ENCODE measurements at regions not wholly inside any gene's neighbourhood (a gene's known extent, or its start where the extent isn't known, plus 50 kb on each side); places are given as distances from the start of the nearest gene placed in this dataset.

DNA sequence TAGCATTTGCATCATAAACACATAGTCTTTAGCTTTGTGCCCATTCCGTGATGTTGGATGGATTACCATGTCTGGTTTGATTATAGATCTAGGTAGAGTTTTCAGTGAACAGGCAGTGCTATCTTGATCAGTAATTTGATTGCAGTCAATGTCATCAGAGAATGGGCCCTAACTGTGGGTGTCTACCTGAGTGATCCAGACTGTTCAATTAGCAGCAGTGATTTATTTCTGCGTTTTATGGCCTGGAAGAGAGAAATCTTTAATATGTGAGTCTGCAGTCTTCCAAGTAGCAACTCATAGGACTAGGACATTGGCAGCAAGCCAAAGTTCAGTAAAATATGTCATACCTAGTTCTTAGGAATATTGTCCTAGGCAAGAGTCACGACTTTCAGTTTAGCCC is 80.3 kb downstream of the CASP12 start:
- no peak overlapping the region for H3K4me3 ChIP-seq (ENCODE audit: low read length)
- peak; percentile 43 for DNase-seq (ENCODE audit: low read depth)
- TF ChIP-seq, protein P1, sequence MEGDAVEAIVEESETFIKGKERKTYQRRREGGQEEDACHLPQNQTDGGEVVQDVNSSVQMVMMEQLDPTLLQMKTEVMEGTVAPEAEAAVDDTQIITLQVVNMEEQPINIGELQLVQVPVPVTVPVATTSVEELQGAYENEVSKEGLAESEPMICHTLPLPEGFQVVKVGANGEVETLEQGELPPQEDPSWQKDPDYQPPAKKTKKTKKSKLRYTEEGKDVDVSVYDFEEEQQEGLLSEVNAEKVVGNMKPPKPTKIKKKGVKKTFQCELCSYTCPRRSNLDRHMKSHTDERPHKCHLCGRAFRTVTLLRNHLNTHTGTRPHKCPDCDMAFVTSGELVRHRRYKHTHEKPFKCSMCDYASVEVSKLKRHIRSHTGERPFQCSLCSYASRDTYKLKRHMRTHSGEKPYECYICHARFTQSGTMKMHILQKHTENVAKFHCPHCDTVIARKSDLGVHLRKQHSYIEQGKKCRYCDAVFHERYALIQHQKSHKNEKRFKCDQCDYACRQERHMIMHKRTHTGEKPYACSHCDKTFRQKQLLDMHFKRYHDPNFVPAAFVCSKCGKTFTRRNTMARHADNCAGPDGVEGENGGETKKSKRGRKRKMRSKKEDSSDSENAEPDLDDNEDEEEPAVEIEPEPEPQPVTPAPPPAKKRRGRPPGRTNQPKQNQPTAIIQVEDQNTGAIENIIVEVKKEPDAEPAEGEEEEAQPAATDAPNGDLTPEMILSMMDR (conservative IDR thresholded peaks at IDR 0.05; ENCODE audit: low read depth, low read length) = no peak

DNA sequence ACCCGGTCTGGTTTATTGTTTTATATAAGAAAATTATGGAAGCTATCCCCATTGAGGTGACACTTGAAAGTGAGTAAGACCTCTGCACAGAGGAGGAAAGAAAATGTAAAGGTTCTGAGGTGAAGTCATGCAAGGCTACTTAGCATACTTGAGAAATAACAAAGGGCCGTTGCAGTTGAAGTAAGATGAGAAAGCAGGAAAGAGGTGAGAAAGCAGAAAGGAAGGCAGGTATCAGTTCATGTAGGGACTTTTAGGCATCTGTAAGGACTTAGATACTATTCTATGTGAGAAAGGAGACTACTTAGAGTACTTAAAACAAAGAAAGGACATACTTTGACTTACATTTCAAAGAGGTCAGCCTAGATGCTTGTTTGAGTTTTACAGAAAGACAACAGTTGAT is 84.7 kb downstream of the CASP12 start:
- TF ChIP-seq, protein P1 (conservative IDR thresholded peaks at IDR 0.05; ENCODE audit: low read depth, low read length) = no peak
- H3K4me3 ChIP-seq (ENCODE audit: low read length) = no peak overlapping the region
- no peak for DNase-seq (ENCODE audit: low read depth)

DNA sequence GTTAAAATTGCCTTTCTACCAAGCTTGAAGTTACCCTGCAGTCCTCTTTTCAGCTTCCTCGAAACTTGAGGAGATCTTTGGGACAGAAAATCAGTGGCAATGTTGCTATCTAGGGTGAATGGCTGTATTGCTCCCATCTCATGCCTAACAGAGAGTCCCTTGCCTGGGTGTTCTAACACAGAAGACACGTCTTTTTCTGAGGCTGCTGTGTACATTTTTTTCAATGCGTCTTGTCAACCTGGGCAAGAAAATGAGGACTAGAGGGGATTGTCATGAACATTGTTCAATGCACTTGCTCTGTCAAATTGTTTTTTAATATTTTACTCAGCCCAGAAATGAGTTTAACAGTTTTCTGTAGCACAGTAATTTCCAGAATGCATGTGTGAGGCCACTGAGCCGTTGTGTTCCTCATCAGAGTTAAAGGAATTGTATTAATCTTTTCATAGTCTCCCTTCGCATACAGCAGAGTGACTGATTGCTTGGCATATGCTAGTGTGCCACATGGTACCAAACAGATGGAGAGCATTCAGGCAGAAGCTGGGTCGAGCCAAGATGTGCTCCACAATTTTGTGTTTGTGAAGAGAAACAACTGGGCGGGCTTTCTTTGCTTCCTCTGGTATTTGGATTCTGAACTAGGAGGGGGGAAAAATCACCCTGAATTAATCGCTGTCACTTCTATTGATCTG is 86.0 kb downstream of the CASP12 start:
- no peak for DNase-seq (ENCODE audit: low read depth)
- TF ChIP-seq, protein P1 (conservative IDR thresholded peaks at IDR 0.05; ENCODE audit: low read depth, low read length) = no peak
- no peak overlapping the region for H3K4me3 ChIP-seq (ENCODE audit: low read length)

DNA sequence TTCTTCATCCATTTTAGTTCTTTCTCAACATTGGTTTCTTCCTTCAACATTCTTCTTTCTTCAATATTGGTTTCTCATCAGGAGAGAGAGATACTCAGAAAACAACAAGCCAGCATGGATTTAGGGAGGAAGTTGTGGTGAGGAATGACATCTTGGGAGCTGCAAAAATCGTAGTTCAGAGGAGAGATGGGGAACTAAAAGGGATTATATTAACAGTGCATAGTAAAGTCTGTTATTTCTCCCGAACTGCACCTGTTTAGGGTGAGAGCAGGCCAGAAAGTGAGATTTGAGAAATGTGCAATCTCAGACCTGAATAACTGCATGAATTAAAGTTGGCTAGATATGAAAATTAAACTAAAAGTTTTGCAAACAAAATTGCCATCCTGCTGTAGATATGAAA is 94.5 kb downstream of the CASP12 start:
- TF ChIP-seq, protein P1 (conservative IDR thresholded peaks at IDR 0.05; ENCODE audit: low read depth, low read length) = no peak
- DNase-seq (ENCODE audit: low read depth) = no peak
- H3K4me3 ChIP-seq (ENCODE audit: low read length) = no peak overlapping the region

DNA sequence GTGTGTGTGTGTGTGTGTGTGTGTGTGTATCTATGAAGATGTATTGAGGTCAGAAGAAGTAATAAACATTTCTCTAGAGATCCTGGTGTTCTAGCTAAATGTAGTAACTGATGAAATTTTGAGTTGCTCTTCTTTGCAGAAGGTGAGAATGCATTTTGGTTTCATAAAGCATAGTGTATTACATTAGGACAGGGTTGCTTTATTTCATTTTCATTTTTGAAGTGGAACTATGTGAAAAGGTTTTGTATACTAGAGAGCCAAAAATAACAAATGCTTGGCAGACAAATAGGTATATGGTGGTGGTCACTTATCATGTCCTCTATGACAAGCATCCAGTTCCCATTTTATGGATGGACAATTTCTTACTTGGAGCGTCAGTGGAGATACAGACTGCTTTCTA is 99.0 kb downstream of the CASP12 start:
- H3K4me3 ChIP-seq (ENCODE audit: low read length) = no peak overlapping the region
- no peak for DNase-seq (ENCODE audit: low read depth)
- TF ChIP-seq, protein P1 (conservative IDR thresholded peaks at IDR 0.05; ENCODE audit: low read depth, low read length) = no peak

DNA sequence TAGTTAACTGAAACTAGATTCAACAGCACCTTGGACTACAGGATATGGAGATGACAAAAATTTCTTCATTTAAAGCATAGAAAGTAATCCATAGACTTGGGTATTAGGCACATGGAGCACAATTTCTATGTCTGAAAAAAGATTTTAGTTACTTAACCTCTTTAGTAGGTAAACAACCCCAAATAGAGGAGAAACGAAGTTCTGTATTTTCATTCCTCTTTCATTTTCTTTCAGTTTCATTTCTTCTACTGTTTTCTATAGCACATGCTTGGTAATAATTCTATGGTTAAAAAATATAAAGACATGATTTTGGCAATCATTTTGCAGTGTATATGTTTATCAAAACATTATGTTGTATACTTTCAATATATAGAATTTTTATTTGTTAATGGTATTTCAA is 99.5 kb downstream of the CASP12 start:
- TF ChIP-seq, protein P1 (conservative IDR thresholded peaks at IDR 0.05; ENCODE audit: low read depth, low read length) = no peak
- no peak for DNase-seq (ENCODE audit: low read depth)
- no peak overlapping the region for H3K4me3 ChIP-seq (ENCODE audit: low read length)

DNA sequence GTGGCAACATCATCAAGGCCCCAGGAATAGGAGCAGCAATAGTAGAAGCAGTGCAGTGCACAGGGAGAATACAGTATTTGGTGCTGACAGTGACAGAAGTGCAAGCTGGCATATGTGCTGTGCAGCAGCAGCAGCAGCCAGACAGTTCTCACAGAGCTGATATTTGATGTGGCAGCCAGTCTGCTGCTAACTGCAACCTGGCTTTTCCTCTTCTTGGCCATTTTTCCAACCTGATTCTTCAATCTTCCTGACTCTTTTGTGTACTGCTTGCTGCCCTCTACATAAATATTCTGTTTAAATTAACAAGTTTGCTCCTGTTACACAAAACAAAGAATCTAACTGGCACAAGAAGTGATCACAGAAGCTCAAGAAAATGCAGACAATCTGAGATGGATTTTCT is 102.0 kb downstream of the CASP12 start:
- TF ChIP-seq, protein P1 (conservative IDR thresholded peaks at IDR 0.05; ENCODE audit: low read depth, low read length) = no peak
- DNase-seq (ENCODE audit: low read depth) = no peak
- no peak overlapping the region for H3K4me3 ChIP-seq (ENCODE audit: low read length)
